NB4 (cell line): ENCODE measurements at regions not wholly inside any gene's neighbourhood (a gene's known extent, or its start where the extent isn't known, plus 50 kb on each side); places are given as distances from the start of the nearest gene placed in this dataset.

Experiments used
- DNase-seq: peaks from one replicate; pipeline ENCODE4 v3.0.0; 2010; ENCODE audit warnings: low read depth
- H3K4me3 ChIP-seq: one replicate; pipeline ENCODE4 v1.5.1; 2011; ENCODE audit warnings: mild to moderate bottlenecking, low read depth, low read length, moderate library complexity
- CTCF ChIP-seq: IDR thresholded peaks from one replicate; pipeline ENCODE4 v1.5.1; 2012; ENCODE audit warnings: low read depth, low read length
- MAX ChIP-seq: IDR thresholded peaks from 2 replicates; pipeline ENCODE4 v1.6.1; 2011; ENCODE audit warnings: low read depth, low read length
- MYC ChIP-seq: IDR thresholded peaks from 2 replicates; pipeline ENCODE4 v1.6.1; 2011; ENCODE audit warnings: low read depth, low read length
- POLR2A ChIP-seq: IDR thresholded peaks from 2 replicates; pipeline ENCODE4 v1.6.1; 2011; ENCODE audit warnings: mild to moderate bottlenecking; ENCODE audit not compliant: insufficient read length; ENCODE audit errors: extremely low read depth

GRCh38 chr3:127106456-127106855 is 86.5 kb upstream of the PRR23E start:
- DNase-seq, result no peak
- no peak for TF ChIP-seq MAX
- no peak for TF ChIP-seq POLR2A
- TF ChIP-seq MYC, result no peak
- no peak for TF ChIP-seq CTCF
- no peak overlapping the region for H3K4me3 ChIP-seq

GRCh38 chr3:127107002-127107401 is 85.9 kb upstream of the PRR23E start:
- DNase-seq, result no peak
- H3K4me3 ChIP-seq, result no peak overlapping the region
- no peak for TF ChIP-seq MYC
- TF ChIP-seq CTCF, result no peak
- no peak for TF ChIP-seq POLR2A
- no peak for TF ChIP-seq MAX

GRCh38 chr3:127107491-127108375 is 85.2 kb upstream of the PRR23E start:
- TF ChIP-seq CTCF (no peak), POLR2A (no peak), MYC (no peak), MAX (no peak)
- H3K4me3 ChIP-seq, result no peak overlapping the region
- no peak for DNase-seq

- no peak for TF ChIP-seq MYC
- TF ChIP-seq POLR2A, result no peak
- no peak for TF ChIP-seq MAX
- TF ChIP-seq CTCF, result no peak
- no peak overlapping the region for H3K4me3 ChIP-seq
- DNase-seq, result no peak
Observed at GRCh38 chr3:127108796-127109195, 84.1 kb upstream of the PRR23E start.

- no peak for DNase-seq
- no peak overlapping the region for H3K4me3 ChIP-seq
- no peak for TF ChIP-seq MAX
- TF ChIP-seq POLR2A, result no peak
- no peak for TF ChIP-seq MYC
- TF ChIP-seq CTCF, result no peak
Observed at GRCh38 chr3:127110982-127111693, 81.8 kb upstream of the PRR23E start.
